Spleen (tissue), 11 donors: ENCODE measurements at regions not wholly inside any gene's neighbourhood (a gene's known extent, or its start where the extent isn't known, plus 50 kb on each side); places are given as distances from the start of the nearest gene placed in this dataset.
A peak's percentile ranks its signal among the peaks of the same experiment; 100 is the strongest.

Source experiments
- DNase-seq: peaks from one replicate; pipeline ENCODE4 v3.0.0-alpha.2; 2020
- H3K27ac ChIP-seq, 8 donors: fragments of 200-600 bp; sonication (generic) in 7 of 8; 1 replicate in 4 of 8; 2 replicates in 4 of 8; pipeline versions ENCODE4 v1.5.0 to v1.8.0; 2016 to 2021; ENCODE audit warnings: inconsistent platforms in 4 of 8, mild to moderate bottlenecking in 4 of 8, moderate library complexity in 1 of 8
- H3K27me3 ChIP-seq, 7 donors: fragments of 200-600 bp; sonication (generic) in 6 of 7; replicated peaks in 1 of 7; 1 replicate in 4 of 7; 2 replicates in 3 of 7; pipeline versions ENCODE4 v1.5.0 to v1.8.0; 2016 to 2021; ENCODE audit warnings: inconsistent platforms in 3 of 7, mild to moderate bottlenecking in 1 of 7
- H3K36me3 ChIP-seq, 6 donors: fragments of 200-600 bp; sonication (generic) in 5 of 6; 1 replicate in 4 of 6; 2 replicates in 2 of 6; pipeline versions ENCODE4 v1.5.0 to v1.8.0; 2016 to 2021; ENCODE audit warnings: inconsistent platforms in 2 of 6
- H3K4me1 ChIP-seq, 6 donors: fragments of 200-600 bp; sonication (generic) in 5 of 6; 1 replicate in 3 of 6; 2 replicates in 3 of 6; pipeline versions ENCODE4 v1.5.0 to v1.8.0; 2016 to 2021; ENCODE audit warnings: inconsistent platforms in 3 of 6
- H3K4me3 ChIP-seq, 8 donors: fragments of 200-600 bp; sonication (generic) in 7 of 8; 1 replicate in 4 of 8; 2 replicates in 4 of 8; pipeline versions ENCODE4 v1.5.0 to v1.8.0; 2016 to 2021; ENCODE audit warnings: inconsistent platforms in 4 of 8, mild to moderate bottlenecking in 4 of 8, moderate library complexity in 2 of 8
- H3K9me3 ChIP-seq, 8 donors: fragments of 200-600 bp; sonication (generic) in 7 of 8; 1 replicate in 4 of 8; 2 replicates in 4 of 8; pipeline versions ENCODE4 v1.5.0 to v1.8.0; 2016 to 2021; ENCODE audit warnings: inconsistent platforms in 4 of 8
- POLR2A ChIP-seq, 3 donors: fragments of 450-650 bp; IDR thresholded peaks; one replicate each; pipeline ENCODE4 v1.5.1; 2017; ENCODE audit warnings: antibody characterized with exemption in 3 of 3, mild to moderate bottlenecking in 1 of 3
- POLR2AphosphoS5 ChIP-seq, 3 donors: sonication (generic); formaldehyde crosslinking; IDR thresholded peaks; one replicate each; pipeline ENCODE4 v1.5.1; 2017; ENCODE audit warnings: antibody characterized with exemption in 3 of 3
- WGBS, 5 donors: extraction: QIAGEN DNeasy Blood & Tissue Kit in 3 of 5; methylation state at CpG; one replicate each; pipeline versions ENCODE4 v1.1.5 to v1.1.7; 2013 to 2018; 5-methylcytosine and 5-hydroxymethylcytosine counted together
- intact Hi-C: fragments of 100-400 bp; cut with DNase I; formaldehyde crosslinking; loops from one replicate; pipeline ENCODE4 v1.15.0; 2023; ENCODE audit warnings: low total_unique reads
- TF ChIP-seq, protein P1 (sequence below), 11 experiments: fragments of 200-600 bp in 7 of 11; fragments of 450-650 bp in 4 of 11; sonication (generic) in 4 of 11; IDR thresholded peaks in 8 of 11; conservative IDR thresholded peaks in 3 of 11; 1 replicate in 7 of 11; 2 replicates in 4 of 11; pipeline versions ENCODE4 v1.4.0 to v1.8.0; 2016 to 2021; ENCODE audit warnings: antibody characterized with exemption in 11 of 11, inconsistent platforms in 4 of 11, mild to moderate bottlenecking in 1 of 11
- donor health status: healthy with polysubstance abuse.
- donor health status: DM: no; HTN: no; CAD: no; lungs with moderate emphysema.
- donor health status: DM: no; HTN: no; CAD: no.
- donor health status: Bipolar disorder and iron deficiency.
- donor health status: healthy.
- donor health status: DM: no; HTN: no; CAD: no.
- donor health status: DM: yes; HTN: yes; CAD: no.

GRCh38 chr7:3149231-3149995 lies 105.7 kb upstream of the CARD11 start:
- Histone ChIP-seq H3K36me3 (no peaks in the 10 kb centered on the region), H3K27me3 (peaks cover 0 to 14% (median 0%) of the 10 kb centered on the region in 7 donors), H3K4me1 (peaks cover 0 to 41% (median 3%) of the 10 kb centered on the region in 6 donors), H3K4me3 (no peak overlapping the region), H3K27ac (no peak overlapping the region), H3K9me3 (no peaks in the 10 kb centered on the region)
- TF ChIP-seq, protein P1, sequence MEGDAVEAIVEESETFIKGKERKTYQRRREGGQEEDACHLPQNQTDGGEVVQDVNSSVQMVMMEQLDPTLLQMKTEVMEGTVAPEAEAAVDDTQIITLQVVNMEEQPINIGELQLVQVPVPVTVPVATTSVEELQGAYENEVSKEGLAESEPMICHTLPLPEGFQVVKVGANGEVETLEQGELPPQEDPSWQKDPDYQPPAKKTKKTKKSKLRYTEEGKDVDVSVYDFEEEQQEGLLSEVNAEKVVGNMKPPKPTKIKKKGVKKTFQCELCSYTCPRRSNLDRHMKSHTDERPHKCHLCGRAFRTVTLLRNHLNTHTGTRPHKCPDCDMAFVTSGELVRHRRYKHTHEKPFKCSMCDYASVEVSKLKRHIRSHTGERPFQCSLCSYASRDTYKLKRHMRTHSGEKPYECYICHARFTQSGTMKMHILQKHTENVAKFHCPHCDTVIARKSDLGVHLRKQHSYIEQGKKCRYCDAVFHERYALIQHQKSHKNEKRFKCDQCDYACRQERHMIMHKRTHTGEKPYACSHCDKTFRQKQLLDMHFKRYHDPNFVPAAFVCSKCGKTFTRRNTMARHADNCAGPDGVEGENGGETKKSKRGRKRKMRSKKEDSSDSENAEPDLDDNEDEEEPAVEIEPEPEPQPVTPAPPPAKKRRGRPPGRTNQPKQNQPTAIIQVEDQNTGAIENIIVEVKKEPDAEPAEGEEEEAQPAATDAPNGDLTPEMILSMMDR (IDR thresholded peaks at IDR 0.05 in 8 of 11, conservative IDR thresholded peaks at IDR 0.05 in 3 of 11) = no peak
- TF ChIP-seq POLR2A (IDR thresholded peaks at IDR 0.05) = no peak
- TF ChIP-seq POLR2AphosphoS5 (IDR thresholded peaks at IDR 0.05) = no peak
- WGBS, 5 donors = 73 to 78% (median 76%) methylated on average over 10 to 13 of the region's 13 CpGs
- intact Hi-C loops = no loop called here
- DNase-seq = peak; percentile 61

DNA sequence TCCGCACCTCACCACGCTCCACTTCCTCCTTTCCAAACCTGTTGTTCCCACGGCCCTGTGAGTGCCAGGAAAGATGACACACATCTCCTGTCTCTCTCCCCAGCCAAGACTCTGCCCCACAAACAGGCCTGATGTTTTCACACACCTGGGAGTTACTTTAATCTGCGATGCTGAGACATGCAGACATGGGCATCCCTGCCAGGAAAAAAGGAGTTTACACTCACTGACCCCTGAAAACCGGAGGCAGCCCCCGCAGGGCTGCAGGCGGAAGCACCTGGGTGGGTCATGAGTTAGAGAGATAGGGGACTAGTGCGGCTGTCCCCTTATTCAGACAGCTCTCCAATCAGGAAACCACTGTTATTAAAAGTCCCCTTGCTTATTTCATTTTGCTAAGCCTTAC lies 106.4 kb upstream of the CARD11 start:
- H3K4me3 ChIP-seq = no peak overlapping the region
- H3K36me3 ChIP-seq = no peaks in the 10 kb centered on the region
- no peak for DNase-seq
- H3K9me3 ChIP-seq = peaks cover 0 to under 1% (median 0%) of the 10 kb centered on the region in 8 donors
- peaks cover 0 to 14% (median 0%) of the 10 kb centered on the region in 7 donors for H3K27me3 ChIP-seq
- WGBS, 5 donors = 19 to 31% (median 26%) methylated on average over 7 to 8 of the region's 8 CpGs
- peaks cover 0 to 47% (median 3%) of the 10 kb centered on the region in 6 donors for H3K4me1 ChIP-seq
- H3K27ac ChIP-seq = peak overlapping the region in 1 of 8 donors; percentile 18
- intact Hi-C loops = loop anchor here (10.0 kb wide), 2 partner anchors 85 to 285 kb away; no protein-coding TSS in a partner anchor
- TF ChIP-seq, protein P1 (IDR thresholded peaks at IDR 0.05 in 8 of 11, conservative IDR thresholded peaks at IDR 0.05 in 3 of 11) = no peak
- no peak for TF ChIP-seq POLR2A (IDR thresholded peaks at IDR 0.05)

GRCh38 chr7:3151784-3152183 lies 108.1 kb upstream of the CARD11 start:
- Histone ChIP-seq H3K9me3 (peaks cover 0 to 4% (median 0%) of the 10 kb centered on the region in 8 donors), H3K27ac (no peak overlapping the region), H3K27me3 (peaks cover 0 to 14% (median 0%) of the 10 kb centered on the region in 7 donors), H3K36me3 (no peaks in the 10 kb centered on the region), H3K4me1 (peaks cover 0 to 47% (median 3%) of the 10 kb centered on the region in 6 donors), H3K4me3 (no peak overlapping the region)
- intact Hi-C loops = loop anchor here (10.0 kb wide), 2 partner anchors 87 to 287 kb away; no protein-coding TSS in a partner anchor
- WGBS, 5 donors = 66 to 85% (median 76%) methylated on average over 7 of the region's 7 CpGs
- TF ChIP-seq, protein P1 (IDR thresholded peaks at IDR 0.05 in 8 of 11, conservative IDR thresholded peaks at IDR 0.05 in 3 of 11) = no peak
- TF ChIP-seq POLR2AphosphoS5 (IDR thresholded peaks at IDR 0.05) = no peak
- no peak for TF ChIP-seq POLR2A (IDR thresholded peaks at IDR 0.05)
- DNase-seq = no peak

- DNase-seq = peak; percentile 6
- no peak overlapping the region for H3K4me3 ChIP-seq
- intact Hi-C loops = loop anchor here (10.0 kb wide), 2 partner anchors 88 to 288 kb away; no protein-coding TSS in a partner anchor
- H3K36me3 ChIP-seq = no peaks in the 10 kb centered on the region
- TF ChIP-seq POLR2AphosphoS5 (IDR thresholded peaks at IDR 0.05) = no peak
- no peak for TF ChIP-seq POLR2A (IDR thresholded peaks at IDR 0.05)
- TF ChIP-seq, protein P1 (IDR thresholded peaks at IDR 0.05 in 8 of 11, conservative IDR thresholded peaks at IDR 0.05 in 3 of 11) = no peak
- H3K27ac ChIP-seq = no peak overlapping the region
- peaks cover 0 to 4% (median 0%) of the 10 kb centered on the region in 8 donors for H3K9me3 ChIP-seq
- H3K4me1 ChIP-seq = peaks cover 0 to 47% (median 3%) of the 10 kb centered on the region in 6 donors
- peaks cover 0 to 18% (median 0%) of the 10 kb centered on the region in 7 donors for H3K27me3 ChIP-seq
- WGBS, 5 donors = 81 to 91% (median 88%) methylated on average over 7 of the region's 7 CpGs
Measured at GRCh38 chr7:3152714-3153113, 109.0 kb upstream of the CARD11 start.
